HCT116 (cell line): ENCODE measurements at regions not wholly inside any gene's neighbourhood (a gene's known extent, or its start where the extent isn't known, plus 50 kb on each side); places are given as distances from the start of the nearest gene placed in this dataset.
"Not testable (repeated sequence)": the region's sequence is repeated elsewhere in the genome, so short reads cannot be mapped to it uniquely, and the experiment has no call there.

ENCODE experiments used
- ATAC-seq: fragments of 200-7000 bp; cut with Tn5 transposase; 2 replicates; pipeline ENCODE4 v1.9.1; 2020; ENCODE audit warnings: mild to moderate bottlenecking, moderate library complexity
- BruUV-seq: library from RNA; stranded (reverse); fragments of 400-500 nt; replicated peaks from 2 replicates; lab custom pipeline; 2021; lab: Mats Ljungman, UMichigan
- CTCF ChIA-PET: fragments of 300-600 bp; sonication (Branson Sonifier 250); formaldehyde crosslinking; loops from one replicate; lab custom pipeline; 2021; ENCODE audit warnings: antibody characterized with exemption; lab: Charles Lee
- POLR2A ChIA-PET: fragments of 300-600, 350-600 bp; sonication (Branson Sonifier 250); formaldehyde crosslinking; loops from one replicate; lab custom pipeline; 2021; ENCODE audit warnings: antibody characterized with exemption; lab: Charles Lee
- RAD21 ChIA-PET, 2 experiments: fragments of 300-600 bp; sonication (Branson Sonifier 250); formaldehyde crosslinking; loops; one replicate each; lab custom pipeline; 2023; ENCODE audit warnings: low total read pairs in 2 of 2; ENCODE audit not compliant: uncharacterized antibody in 2 of 2, unreplicated experiment in 2 of 2, low non-redundant PET in 1 of 2; lab: Charles Lee
- DNase-seq: peaks from one replicate; pipeline ENCODE4 v3.0.0-alpha.2; 2010; ENCODE audit warnings: low read depth, low spot score
- H2AFZ ChIP-seq: fragments of 200-600 bp; shearing (Covaris generic), sonication (generic); 2 replicates; pipeline ENCODE4 v1.6.1; 2017; ENCODE audit warnings: low read depth, mixed run types, mixed read lengths, antibody characterized with exemption, low read length; ENCODE audit not compliant: poor library complexity, severe bottlenecking
- H3K27ac ChIP-seq: 2 replicates; pipeline ENCODE4 v1.5.1; 2012; ENCODE audit warnings: low read depth, low read length
- H3K27me3 ChIP-seq: fragments of 200-600 bp; sonication (generic); 2 replicates; pipeline ENCODE4 v1.6.1; 2016; ENCODE audit warnings: mixed run types, low read length, mixed read lengths; ENCODE audit not compliant: insufficient read depth
- H3K36me3 ChIP-seq, 2 experiments: fragments of 200-500 bp in 1 of 2; fragments of 200-600 bp in 1 of 2; sonication (Bioruptor generic) in 1 of 2; sonication (generic) in 1 of 2; 2 replicates each; pipeline versions ENCODE4 v1.5.1 to v1.6.1; 2014 to 2016; ENCODE audit warnings: low read length in 2 of 2, inconsistent platforms in 1 of 2, mixed read lengths in 1 of 2, mixed run types in 1 of 2; ENCODE audit not compliant: insufficient read depth in 2 of 2, control insufficient read depth in 1 of 2
- H3K4me1 ChIP-seq, 2 experiments: fragments of 200-600 bp in 1 of 2; sonication (generic) in 1 of 2; 2 replicates each; pipeline versions ENCODE4 v1.5.1 to v1.6.1; 2012 to 2017; ENCODE audit warnings: low read length in 2 of 2, inconsistent platforms in 1 of 2, mild to moderate bottlenecking in 1 of 2, mixed read lengths in 1 of 2, mixed run types in 1 of 2, moderate library complexity in 1 of 2; ENCODE audit not compliant: insufficient read depth in 2 of 2, control insufficient read depth in 1 of 2
- H3K4me2 ChIP-seq: fragments of 200-600 bp; sonication (generic); 2 replicates; pipeline ENCODE4 v1.6.1; 2017; ENCODE audit warnings: mixed run types, low read length, mixed read lengths
- H3K4me3 ChIP-seq, 2 experiments: fragments of 200-600 bp in 1 of 2; sonication (generic) in 1 of 2; replicated peaks in 1 of 2; 2 replicates each; pipeline ENCODE4 v1.5.1; 2011 to 2016; ENCODE audit warnings: low read length in 2 of 2, control low read depth in 1 of 2, low read depth in 1 of 2, mild to moderate bottlenecking in 1 of 2, mixed read lengths in 1 of 2, mixed run types in 1 of 2
- H3K79me2 ChIP-seq: fragments of 200-600 bp; sonication (generic); 2 replicates; pipeline ENCODE4 v1.6.1; 2017; ENCODE audit warnings: mild to moderate bottlenecking, mixed run types, low read length, moderate library complexity, mixed read lengths; ENCODE audit not compliant: insufficient read depth
- H3K9ac ChIP-seq: fragments of 200-600 bp; sonication (generic); 2 replicates; pipeline ENCODE4 v1.6.1; 2016; ENCODE audit warnings: low read length, mixed read lengths
- H3K9me2 ChIP-seq: fragments of 200-600 bp; sonication (generic), shearing (Covaris generic); 2 replicates; pipeline ENCODE4 v1.6.1; 2017; ENCODE audit warnings: mixed run types, mild to moderate bottlenecking, moderate library complexity; ENCODE audit not compliant: insufficient read depth
- H3K9me3 ChIP-seq, 2 experiments: fragments of 200-500 bp in 1 of 2; fragments of 200-600 bp in 1 of 2; sonication (Bioruptor generic) in 1 of 2; sonication (generic) in 1 of 2; 2 replicates each; pipeline ENCODE4 v1.6.1; 2014 to 2017; ENCODE audit warnings: low read length in 2 of 2, mixed read lengths in 2 of 2, inconsistent platforms in 1 of 2, low read depth in 1 of 2, mild to moderate bottlenecking in 1 of 2, mixed run types in 1 of 2, moderate library complexity in 1 of 2; ENCODE audit not compliant: control insufficient read depth in 1 of 2, insufficient read depth in 1 of 2
- H4K20me1 ChIP-seq: fragments of 200-600 bp; sonication (generic), shearing (Covaris generic); 2 replicates; pipeline ENCODE4 v1.6.1; 2017; ENCODE audit warnings: mixed run types, mild to moderate bottlenecking, moderate library complexity; ENCODE audit not compliant: insufficient read depth
- CEBPB ChIP-seq: IDR thresholded peaks from 2 replicates; pipeline ENCODE4 v1.6.1; 2012; ENCODE audit warnings: low read depth
- EZH2phosphoT487 ChIP-seq: fragments of 200-600 bp; IDR thresholded peaks from 2 replicates; pipeline ENCODE4 v1.6.1; 2018; ENCODE audit warnings: antibody characterized with exemption, borderline replicate concordance
- FOSL1 ChIP-seq: IDR thresholded peaks from 2 replicates; pipeline ENCODE4 v1.6.1; 2012; ENCODE audit warnings: low read depth
- MAX ChIP-seq: IDR thresholded peaks from 2 replicates; pipeline ENCODE4 v1.6.1; 2012
- POLR2AphosphoS5 ChIP-seq: IDR thresholded peaks from 2 replicates; pipeline ENCODE4 v1.6.1; 2011; ENCODE audit warnings: mild to moderate bottlenecking, low read depth, low read length, moderate library complexity
- RAD21 ChIP-seq: IDR thresholded peaks from 2 replicates; pipeline ENCODE4 v1.6.1; 2012; ENCODE audit warnings: low read depth, mild to moderate bottlenecking
- REST ChIP-seq: IDR thresholded peaks from 2 replicates; pipeline ENCODE4 v1.6.1; 2012; ENCODE audit warnings: low read depth
- SIN3A ChIP-seq: IDR thresholded peaks from 2 replicates; pipeline ENCODE4 v1.6.1; 2012; ENCODE audit warnings: low read depth
- SP1 ChIP-seq: IDR thresholded peaks from 2 replicates; pipeline ENCODE4 v1.6.1; 2012; ENCODE audit warnings: low read depth
- SRF ChIP-seq: IDR thresholded peaks from 2 replicates; pipeline ENCODE4 v1.6.1; 2012; ENCODE audit warnings: low read depth
- TCF7L2 ChIP-seq: IDR thresholded peaks from 2 replicates; pipeline ENCODE4 v1.7.0; 2011; ENCODE audit warnings: borderline replicate concordance, inconsistent platforms; ENCODE audit not compliant: insufficient read depth, insufficient read length; ENCODE audit errors: extremely low read depth
- intact Hi-C: fragments of 100-400 bp; cut with micrococcal nuclease; formaldehyde crosslinking; loops from 2 replicates; pipeline ENCODE4 v1.10.0; 2022
- TF ChIP-seq, protein P1 (sequence below): IDR thresholded peaks from 2 replicates; pipeline ENCODE4 v1.6.1; 2011; ENCODE audit warnings: mild to moderate bottlenecking, low read length, moderate library complexity; ENCODE audit not compliant: insufficient replicate concordance; ENCODE audit errors: extremely low read depth

- TF ChIP-seq TCF7L2 (no peak), RAD21 (no peak), SRF (no peak), FOSL1 (no peak), SP1 (no peak), MAX (no peak), CEBPB (no peak), EZH2phosphoT487 (no peak)
- TF ChIP-seq, protein P1, sequence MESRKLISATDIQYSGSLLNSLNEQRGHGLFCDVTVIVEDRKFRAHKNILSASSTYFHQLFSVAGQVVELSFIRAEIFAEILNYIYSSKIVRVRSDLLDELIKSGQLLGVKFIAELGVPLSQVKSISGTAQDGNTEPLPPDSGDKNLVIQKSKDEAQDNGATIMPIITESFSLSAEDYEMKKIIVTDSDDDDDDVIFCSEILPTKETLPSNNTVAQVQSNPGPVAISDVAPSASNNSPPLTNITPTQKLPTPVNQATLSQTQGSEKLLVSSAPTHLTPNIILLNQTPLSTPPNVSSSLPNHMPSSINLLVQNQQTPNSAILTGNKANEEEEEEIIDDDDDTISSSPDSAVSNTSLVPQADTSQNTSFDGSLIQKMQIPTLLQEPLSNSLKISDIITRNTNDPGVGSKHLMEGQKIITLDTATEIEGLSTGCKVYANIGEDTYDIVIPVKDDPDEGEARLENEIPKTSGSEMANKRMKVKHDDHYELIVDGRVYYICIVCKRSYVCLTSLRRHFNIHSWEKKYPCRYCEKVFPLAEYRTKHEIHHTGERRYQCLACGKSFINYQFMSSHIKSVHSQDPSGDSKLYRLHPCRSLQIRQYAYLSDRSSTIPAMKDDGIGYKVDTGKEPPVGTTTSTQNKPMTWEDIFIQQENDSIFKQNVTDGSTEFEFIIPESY, result no peak
- TF ChIP-seq, all 23 proteins: peak for 0
These were observed 63.0 kb upstream of the CYP1B1 start (continued) for GRCh38 chr2:38138996-38139395.

DNA sequence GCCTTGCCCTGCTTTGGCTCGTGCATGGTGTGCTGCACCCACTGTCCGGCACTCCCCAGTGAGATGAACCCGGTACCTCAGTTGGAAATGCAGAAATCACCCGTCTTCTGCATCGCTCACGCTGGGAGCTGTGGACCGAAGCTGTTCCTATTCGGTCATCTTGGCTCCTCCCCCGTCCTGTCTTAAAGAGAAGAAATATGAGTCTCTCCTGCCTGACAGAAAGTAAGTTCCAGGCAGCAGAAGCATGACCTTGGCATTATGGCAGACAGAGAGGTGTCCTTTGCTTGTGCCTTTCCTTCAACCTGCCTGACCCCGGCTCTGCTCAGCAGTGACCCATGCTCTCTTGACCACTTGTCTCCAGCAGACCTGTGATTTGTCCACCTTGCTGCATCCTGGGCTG, 62.5 kb upstream of the CYP1B1 start:
- Histone ChIP-seq H3K9ac (no peak overlapping the region), H3K9me3 (peaks cover 0 to 3% of the 10 kb centered on the region in 2 experiments; a peak in 1 of 4 replicates), H3K36me3 (no peaks in the 10 kb centered on the region), H3K9me2 (no peaks in the 10 kb centered on the region), H3K4me3 (no peak overlapping the region), H3K27me3 (no peaks in the 10 kb centered on the region), H3K27ac (no peak overlapping the region), H3K4me2 (no peak overlapping the region), H3K4me1 (no peaks in the 10 kb centered on the region), H4K20me1 (no peaks in the 10 kb centered on the region), H2AFZ (no peak overlapping the region), H3K79me2 (no peaks in the 10 kb centered on the region)
- ChIA-PET CTCF (no interaction called here), RAD21 (no interaction called here), POLR2A (no interaction called here)
- TF ChIP-seq CEBPB (no peak), SIN3A (no peak), REST (no peak), POLR2AphosphoS5 (no peak)
- DNase-seq (no peak), ATAC-seq (no peak)
- BruUV-seq, result no TSS peak
- intact Hi-C loops, result no loop called here

GRCh38 chr2:38137958-38138357, 62.0 kb upstream of the CYP1B1 start:
- H3K4me1 ChIP-seq, DNase-seq, H3K79me2 ChIP-seq, BruUV-seq, H3K27ac ChIP-seq, H2AFZ ChIP-seq, ATAC-seq, H3K9me3 ChIP-seq, H4K20me1 ChIP-seq, H3K9me2 ChIP-seq, CTCF ChIA-PET, H3K4me2 ChIP-seq, H3K27me3 ChIP-seq, H3K36me3 ChIP-seq, intact Hi-C loops, RAD21 ChIA-PET, POLR2A ChIA-PET, H3K4me3 ChIP-seq, H3K9ac ChIP-seq: not testable (repeated sequence)
